Left kidney (tissue), 1 donor: ENCODE measurements at regions not wholly inside any gene's neighbourhood (a gene's known extent, or its start where the extent isn't known, plus 50 kb on each side); places are given as distances from the start of the nearest gene placed in this dataset.
"Not testable (repeated sequence)": the region's sequence is repeated elsewhere in the genome, so short reads cannot be mapped to it uniquely, and the experiment has no call there.

Source experiments
- DNase-seq: peaks from one replicate; pipeline ENCODE4 v3.0.0-alpha.2; 2013

GRCh38 chr11:96905663-96906062 is 515.9 kb downstream of the JRKL start:
- DNase-seq, result no peak

- peak; percentile 61 for DNase-seq
Measured at GRCh38 chr11:96906476-96906875, 516.7 kb downstream of the JRKL start.

GRCh38 chr11:96925862-96926261 is 536.0 kb downstream of the JRKL start:
- no peak for DNase-seq

- no peak for DNase-seq
Measured at GRCh38 chr11:96940227-96940626, 550.4 kb downstream of the JRKL start.

- no peak for DNase-seq
Measured at GRCh38 chr11:96942855-96943254, 553.0 kb downstream of the JRKL start.

GRCh38 chr11:96943970-96944369 is 554.2 kb downstream of the JRKL start:
- no peak for DNase-seq

GRCh38 chr11:96948066-96948465 is 558.3 kb downstream of the JRKL start:
- DNase-seq, result no peak

GRCh38 chr11:96949464-96949863 is 559.7 kb downstream of the JRKL start:
- no peak for DNase-seq

GRCh38 chr11:96954587-96955242 is 564.9 kb downstream of the JRKL start:
- no peak for DNase-seq

- DNase-seq, result no peak
Measured at GRCh38 chr11:96960476-96960875, 570.7 kb downstream of the JRKL start.

GRCh38 chr11:96960926-96961325 is 571.1 kb downstream of the JRKL start:
- no peak for DNase-seq

- DNase-seq, result no peak
Measured at GRCh38 chr11:96961931-96962330, 572.1 kb downstream of the JRKL start.

- DNase-seq, result no peak
Measured at GRCh38 chr11:96963375-96963774, 573.6 kb downstream of the JRKL start.

- no peak for DNase-seq
Measured at GRCh38 chr11:96964661-96965060, 574.8 kb downstream of the JRKL start.

- DNase-seq, result no peak
Measured at GRCh38 chr11:96967616-96968015, 577.8 kb downstream of the JRKL start.

GRCh38 chr11:96969251-96969650 is 579.4 kb downstream of the JRKL start:
- DNase-seq, result no peak

- DNase-seq, result no peak
Measured at GRCh38 chr11:96978751-96979150, 588.9 kb downstream of the JRKL start.

- no peak for DNase-seq
Measured at GRCh38 chr11:96986516-96986915, 596.7 kb downstream of the JRKL start.

GRCh38 chr11:96990914-96991313 is 601.1 kb downstream of the JRKL start:
- DNase-seq, result no peak

- no peak for DNase-seq
Measured at GRCh38 chr11:97000481-97000880, 610.7 kb downstream of the JRKL start.

GRCh38 chr11:97007283-97007682 is 617.5 kb downstream of the JRKL start:
- no peak for DNase-seq

GRCh38 chr11:97009613-97010012 is 619.8 kb downstream of the JRKL start:
- DNase-seq, result no peak

GRCh38 chr11:97010997-97011396 is 621.2 kb downstream of the JRKL start:
- not testable (repeated sequence) for DNase-seq

- no peak for DNase-seq
Measured at GRCh38 chr11:97015327-97015726, 625.5 kb downstream of the JRKL start.

- DNase-seq, result no peak
Measured at GRCh38 chr11:97019305-97019704, 629.5 kb downstream of the JRKL start.
